GM12878 (cell line): ENCODE measurements at regions not wholly inside any gene's neighbourhood (a gene's known extent, or its start where the extent isn't known, plus 50 kb on each side); places are given as distances from the start of the nearest gene placed in this dataset.

Experiments
- ATAC-seq: fragments of 200-7000 bp; cut with Tn5 transposase; 3 replicates; pipeline ENCODE4 v1.9.1; 2020; ENCODE audit warnings: mild to moderate bottlenecking, moderate library complexity
- BruUV-seq: library from RNA; stranded (reverse); fragments of 400-500 nt; replicated peaks from 2 replicates; lab custom pipeline; 2021; lab: Mats Ljungman, UMichigan
- CTCF ChIA-PET: fragments of 300-600 bp; sonication (Branson Sonifier 250); formaldehyde crosslinking; extraction: SDS; loops from one replicate; lab custom pipeline; 2021; ENCODE audit warnings: inconsistent platforms; lab: Yijun Ruan, JAX
- POLR2A ChIA-PET: fragments of 350-600 bp; formaldehyde crosslinking; extraction: SDS; loops from one replicate; lab custom pipeline; 2021; ENCODE audit warnings: inconsistent platforms; lab: Charles Lee
- RAD21 ChIA-PET: fragments of 300-600 bp; sonication (Branson Sonifier 250); formaldehyde crosslinking; loops from one replicate; lab custom pipeline; 2023; ENCODE audit warnings: antibody characterized with exemption; ENCODE audit not compliant: unreplicated experiment; lab: Charles Lee
- SMC1A ChIA-PET: fragments of 300-600 bp; sonication (Branson Sonifier 250); formaldehyde crosslinking; loops from one replicate; lab custom pipeline; 2023; ENCODE audit not compliant: unreplicated experiment, uncharacterized antibody; lab: Charles Lee
- DNase-seq: peaks from one replicate; pipeline ENCODE4 v3.0.0-alpha.2; 2011; ENCODE audit warnings: low read depth, low spot score
- FAIRE-seq: peaks from 3 replicates; lab custom pipeline; 2011; peaks lifted over from hg19 to GRCh38; lab: Jason Lieb, UNC
- H2AFZ ChIP-seq: 2 replicates; pipeline ENCODE4 v1.6.0; 2011; ENCODE audit warnings: low read depth, low read length, control low read depth; ENCODE audit not compliant: control insufficient read depth
- H3K27ac ChIP-seq: 2 replicates; pipeline ENCODE4 v1.5.1; 2011; ENCODE audit warnings: control low read depth; ENCODE audit not compliant: control insufficient read depth, insufficient read depth
- H3K27me3 ChIP-seq, 2 experiments: replicated peaks in 1 of 2; 2 replicates each; pipeline versions ENCODE4 v1.6.0 to v1.6.1; 2011; ENCODE audit warnings: low read length in 1 of 2; ENCODE audit not compliant: control insufficient read depth in 2 of 2, insufficient read depth in 2 of 2
- H3K36me3 ChIP-seq, 2 experiments: 2 replicates each; pipeline ENCODE4 v1.5.1; 2011; ENCODE audit warnings: low read length in 1 of 2; ENCODE audit not compliant: control insufficient read depth in 2 of 2, insufficient read depth in 2 of 2
- H3K4me1 ChIP-seq: 2 replicates; pipeline ENCODE4 v1.6.1; 2011; ENCODE audit warnings: mild to moderate bottlenecking, low read length, moderate library complexity, mixed read lengths; ENCODE audit not compliant: control insufficient read depth, insufficient read depth
- H3K4me2 ChIP-seq: 2 replicates; pipeline ENCODE4 v1.6.0; 2011; ENCODE audit warnings: control low read depth; ENCODE audit not compliant: control insufficient read depth, insufficient read depth
- H3K4me3 ChIP-seq: fragments of 200-600 bp; sonication (generic); 2 replicates; pipeline ENCODE4 v1.5.1; 2016
- H3K79me2 ChIP-seq: 2 replicates; pipeline ENCODE4 v1.6.0; 2011; ENCODE audit warnings: low read length; ENCODE audit not compliant: control insufficient read depth, insufficient read depth
- H3K9ac ChIP-seq: 2 replicates; pipeline ENCODE4 v1.8.0; 2011; ENCODE audit warnings: low read length, control low read depth, mixed read lengths; ENCODE audit not compliant: control insufficient read depth, insufficient read depth
- H3K9me3 ChIP-seq: replicated peaks from 3 replicates; pipeline ENCODE4 v1.5.1; 2011; ENCODE audit warnings: mild to moderate bottlenecking, low read length; ENCODE audit not compliant: control insufficient read depth, insufficient read depth
- H4K20me1 ChIP-seq: 2 replicates; pipeline ENCODE4 v1.6.0; 2011; ENCODE audit not compliant: control insufficient read depth, insufficient read depth
- BCLAF1 ChIP-seq: fragments of 450-650 bp; IDR thresholded peaks from 2 replicates; pipeline ENCODE4 v1.6.1; 2017; ENCODE audit warnings: antibody characterized with exemption, mild to moderate bottlenecking, moderate library complexity
- BHLHE40 ChIP-seq, 2 experiments: fragments of 450-650 bp in 1 of 2; IDR thresholded peaks; 2 replicates each; pipeline ENCODE4 v1.6.1; 2011 to 2017; ENCODE audit warnings: low read depth in 2 of 2, borderline replicate concordance in 1 of 2, improper control_type of control experiment in 1 of 2, low read length in 1 of 2, mild to moderate bottlenecking in 1 of 2
- CEBPZ ChIP-seq: fragments of 150-350 bp; IDR thresholded peaks from 2 replicates; pipeline ENCODE4 v1.6.1; 2016; ENCODE audit warnings: low read depth, low read length
- HCFC1 ChIP-seq: fragments of 150-350 bp; IDR thresholded peaks from 2 replicates; pipeline ENCODE4 v1.6.1; 2014; ENCODE audit warnings: low read length
- MTA2 ChIP-seq: fragments of 450-650 bp; IDR thresholded peaks from 2 replicates; pipeline ENCODE4 v1.6.1; 2016; ENCODE audit warnings: low read depth, mild to moderate bottlenecking, moderate library complexity
- NR2C1 ChIP-seq: fragments of 450-650 bp; IDR thresholded peaks from 2 replicates; pipeline ENCODE4 v1.6.1; 2017; ENCODE audit warnings: antibody characterized with exemption, mild to moderate bottlenecking, moderate library complexity
- PRDM15 ChIP-seq: fragments of 450-650 bp; formaldehyde crosslinking; IDR thresholded peaks from 2 replicates; pipeline ENCODE4 v1.4.0; 2020; ENCODE audit warnings: mild to moderate bottlenecking, moderate library complexity
- SIN3A ChIP-seq: IDR thresholded peaks from 2 replicates; pipeline ENCODE4 v1.6.1; 2012; ENCODE audit warnings: low read depth, low read length, improper control_type of control experiment
- YY1 ChIP-seq: IDR thresholded peaks from 2 replicates; pipeline ENCODE4 v1.6.1; 2011; ENCODE audit warnings: low read depth, mild to moderate bottlenecking, low read length
- in situ Hi-C: fragments of 300-500 bp; cut with MboI; formaldehyde crosslinking; loops from 9 replicates; pipeline ENCODE4 v1.14.3; 2018; ENCODE audit warnings: mixed read lengths
- intact Hi-C: fragments of 100-400 bp; cut with micrococcal nuclease; formaldehyde crosslinking; loops from one replicate; pipeline ENCODE4 v1.14.2; 2022; ENCODE audit not compliant: unreplicated experiment

- TF ChIP-seq PRDM15 (CRISPR knock-in tag), result no peak
Measured at GRCh38 chr14:98544174-98544573, 727.8 kb downstream of the BCL11B start (continued).

GRCh38 chr14:98545181-98545580 lies 726.8 kb downstream of the BCL11B start:
- no peak for ATAC-seq
- TF ChIP-seq MTA2, result no peak
- TF ChIP-seq HCFC1, result no peak
- TF ChIP-seq YY1, result no peak
- TF ChIP-seq BHLHE40 (IDR thresholded peaks at IDR 0.05; ENCODE audit: borderline replicate concordance in 1 of 2, low read depth in 2 of 2, low read length in 1 of 2), result no peak
- TF ChIP-seq BCLAF1, result no peak
- TF ChIP-seq SIN3A, result no peak
- TF ChIP-seq CEBPZ, result no peak
- no peak for TF ChIP-seq NR2C1
- TF ChIP-seq, all 136 proteins: peak for 0
- no peak overlapping the region for H3K4me3 ChIP-seq

More at GRCh38 chr14:98545181-98545580, 726.8 kb downstream of the BCL11B start:
- H2AFZ ChIP-seq, result no peak overlapping the region
- H4K20me1 ChIP-seq, result no peaks in the 10 kb centered on the region
- H3K27ac ChIP-seq, result no peak overlapping the region
- no TSS peak for BruUV-seq
- intact Hi-C loops, result no loop called here
- H3K9ac ChIP-seq, result no peak overlapping the region
- H3K27me3 ChIP-seq, result no peaks in the 10 kb centered on the region
- no peaks in the 10 kb centered on the region for H3K4me1 ChIP-seq
- H3K36me3 ChIP-seq, result no peaks in the 10 kb centered on the region
- ChIA-PET POLR2A (no interaction called here), CTCF (no interaction called here), RAD21 (no interaction called here), SMC1A (no interaction called here)
- no peaks in the 10 kb centered on the region for H3K79me2 ChIP-seq
- H3K9me3 ChIP-seq, result no peaks in the 10 kb centered on the region
- DNase-seq (no peak), FAIRE-seq (no peak)
- in situ Hi-C loops, result no loop called here
- H3K4me2 ChIP-seq, result no peak overlapping the region
